ENCODE measurements at regions not wholly inside any gene's neighbourhood (a gene's known extent, or its start where the extent isn't known, plus 50 kb on each side); places are given as distances from the start of the nearest gene placed in this dataset.
A peak's percentile ranks its signal among the peaks of the same experiment; 100 is the strongest.

DNA sequence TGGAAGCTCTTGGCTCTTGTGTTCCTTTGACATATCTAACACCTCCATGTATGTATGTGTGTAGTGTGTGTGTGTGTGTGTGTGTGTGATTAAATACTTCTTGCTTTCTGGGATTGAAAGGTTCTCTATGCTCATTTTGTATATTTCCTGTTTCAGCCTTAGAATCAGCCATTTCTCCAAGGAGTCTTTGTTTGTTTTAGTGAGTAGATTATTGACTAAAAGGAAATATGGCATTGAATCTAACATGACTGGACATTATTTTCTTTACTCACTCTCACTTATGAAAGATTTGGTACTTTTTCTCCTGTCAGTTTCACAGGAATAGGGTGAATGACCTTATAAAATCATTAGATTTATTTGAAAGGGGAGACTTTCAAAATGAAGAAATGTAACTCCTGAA is 413.8 kb upstream of the SLC14A2 start:
- Mint-ChIP-seq H3K4me3 (ENCODE audit: unreplicated experiment) (no peak overlapping the region), H3K27ac (ENCODE audit: unreplicated experiment) (peak overlapping the region; percentile 42), H3K4me1 (ENCODE audit: unreplicated experiment) (peaks cover 19% of the 10 kb centered on the region), H3K9me3 (ENCODE audit: unreplicated experiment) (peaks cover 6% of the 10 kb centered on the region), H3K36me3 (ENCODE audit: unreplicated experiment) (no peaks in the 10 kb centered on the region), H3K27me3 (ENCODE audit: unreplicated experiment) (no peaks in the 10 kb centered on the region)
- TF ChIP-seq, protein P1, sequence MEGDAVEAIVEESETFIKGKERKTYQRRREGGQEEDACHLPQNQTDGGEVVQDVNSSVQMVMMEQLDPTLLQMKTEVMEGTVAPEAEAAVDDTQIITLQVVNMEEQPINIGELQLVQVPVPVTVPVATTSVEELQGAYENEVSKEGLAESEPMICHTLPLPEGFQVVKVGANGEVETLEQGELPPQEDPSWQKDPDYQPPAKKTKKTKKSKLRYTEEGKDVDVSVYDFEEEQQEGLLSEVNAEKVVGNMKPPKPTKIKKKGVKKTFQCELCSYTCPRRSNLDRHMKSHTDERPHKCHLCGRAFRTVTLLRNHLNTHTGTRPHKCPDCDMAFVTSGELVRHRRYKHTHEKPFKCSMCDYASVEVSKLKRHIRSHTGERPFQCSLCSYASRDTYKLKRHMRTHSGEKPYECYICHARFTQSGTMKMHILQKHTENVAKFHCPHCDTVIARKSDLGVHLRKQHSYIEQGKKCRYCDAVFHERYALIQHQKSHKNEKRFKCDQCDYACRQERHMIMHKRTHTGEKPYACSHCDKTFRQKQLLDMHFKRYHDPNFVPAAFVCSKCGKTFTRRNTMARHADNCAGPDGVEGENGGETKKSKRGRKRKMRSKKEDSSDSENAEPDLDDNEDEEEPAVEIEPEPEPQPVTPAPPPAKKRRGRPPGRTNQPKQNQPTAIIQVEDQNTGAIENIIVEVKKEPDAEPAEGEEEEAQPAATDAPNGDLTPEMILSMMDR (IDR thresholded peaks at IDR 0.05) = no peak
- no peak for DNase-seq (ENCODE audit: extremely low spot score, unreplicated experiment)

DNA sequence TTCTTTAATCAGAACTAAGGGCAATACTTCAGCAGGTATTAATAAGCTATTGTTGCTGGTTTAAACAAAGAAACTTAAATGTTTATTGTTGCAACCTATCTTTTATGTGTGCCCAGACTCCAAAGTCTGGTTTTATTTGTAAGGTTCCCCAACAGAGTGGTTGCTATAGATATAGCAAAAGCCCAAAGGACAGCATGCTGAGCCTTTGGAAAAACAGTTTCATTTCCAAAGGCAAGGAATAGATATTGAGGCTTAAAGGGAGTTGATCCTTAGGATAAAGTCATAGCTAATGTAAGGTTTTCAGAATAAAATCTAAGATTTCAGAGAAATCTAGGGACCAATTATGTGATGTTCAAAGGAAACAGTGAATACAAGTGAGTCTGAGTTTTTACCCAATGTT is 413.2 kb upstream of the SLC14A2 start:
- Mint-ChIP-seq H3K4me1 (ENCODE audit: unreplicated experiment) (peaks cover 19% of the 10 kb centered on the region), H3K9me3 (ENCODE audit: unreplicated experiment) (peaks cover 6% of the 10 kb centered on the region), H3K27me3 (ENCODE audit: unreplicated experiment) (no peaks in the 10 kb centered on the region), H3K36me3 (ENCODE audit: unreplicated experiment) (no peaks in the 10 kb centered on the region), H3K27ac (ENCODE audit: unreplicated experiment) (peak overlapping the region; percentile 16), H3K4me3 (ENCODE audit: unreplicated experiment) (no peak overlapping the region)
- TF ChIP-seq, protein P1 (IDR thresholded peaks at IDR 0.05) = no peak
- DNase-seq (ENCODE audit: extremely low spot score, unreplicated experiment) = no peak

DNA sequence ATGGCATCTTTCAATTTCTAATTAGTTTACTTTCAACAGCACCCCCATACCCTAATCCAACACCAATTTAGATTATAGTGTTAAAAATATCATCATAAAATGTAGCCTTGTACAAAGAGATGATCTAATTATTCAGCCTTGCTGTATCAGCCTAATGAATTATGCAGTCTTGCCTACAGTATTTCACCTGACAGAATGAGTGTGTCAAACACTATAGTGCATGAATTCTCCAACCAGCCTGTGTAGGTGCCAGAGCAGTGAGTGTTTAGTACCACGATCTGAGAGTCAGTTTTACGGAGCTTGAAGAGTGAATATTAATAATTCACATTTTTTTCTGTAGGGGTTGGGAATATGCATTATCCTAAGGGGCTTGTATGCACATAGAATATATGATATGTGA is 411.6 kb upstream of the SLC14A2 start:
- H3K27ac Mint-ChIP-seq (ENCODE audit: unreplicated experiment) = no peak overlapping the region
- H3K9me3 Mint-ChIP-seq (ENCODE audit: unreplicated experiment) = peaks cover 6% of the 10 kb centered on the region
- no peaks in the 10 kb centered on the region for H3K36me3 Mint-ChIP-seq (ENCODE audit: unreplicated experiment)
- DNase-seq (ENCODE audit: extremely low spot score, unreplicated experiment) = no peak
- peaks cover 15% of the 10 kb centered on the region for H3K4me1 Mint-ChIP-seq (ENCODE audit: unreplicated experiment)
- H3K4me3 Mint-ChIP-seq (ENCODE audit: unreplicated experiment) = no peak overlapping the region
- H3K27me3 Mint-ChIP-seq (ENCODE audit: unreplicated experiment) = no peaks in the 10 kb centered on the region
- TF ChIP-seq, protein P1 (IDR thresholded peaks at IDR 0.05) = no peak

DNA sequence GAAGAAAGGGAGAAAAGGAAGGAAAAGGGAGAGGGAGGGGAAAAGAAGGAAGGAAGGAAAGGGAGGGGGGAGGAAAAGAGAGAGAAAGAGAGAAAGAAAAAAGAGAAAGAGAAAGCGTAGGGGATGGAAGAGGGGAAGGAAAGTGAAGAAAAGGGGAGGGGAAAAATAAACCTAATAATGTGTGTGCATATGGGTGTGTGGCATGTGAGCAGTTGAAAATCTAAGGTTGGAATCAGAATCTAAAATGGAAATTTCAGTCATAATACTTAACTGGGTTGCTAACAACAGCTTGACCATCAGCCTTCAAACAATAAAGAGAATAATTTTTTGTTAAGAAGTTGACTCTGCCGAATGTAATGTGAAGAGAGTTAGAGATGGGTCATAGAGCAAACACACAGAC is 407.9 kb upstream of the SLC14A2 start:
- Mint-ChIP-seq H3K4me3 (ENCODE audit: unreplicated experiment) (no peak overlapping the region), H3K27ac (ENCODE audit: unreplicated experiment) (no peak overlapping the region), H3K4me1 (ENCODE audit: unreplicated experiment) (peaks cover 18% of the 10 kb centered on the region), H3K36me3 (ENCODE audit: unreplicated experiment) (no peaks in the 10 kb centered on the region), H3K27me3 (ENCODE audit: unreplicated experiment) (no peaks in the 10 kb centered on the region), H3K9me3 (ENCODE audit: unreplicated experiment) (no peaks in the 10 kb centered on the region)
- DNase-seq (ENCODE audit: extremely low spot score, unreplicated experiment) = no peak
- TF ChIP-seq, protein P1 (IDR thresholded peaks at IDR 0.05) = no peak

DNA sequence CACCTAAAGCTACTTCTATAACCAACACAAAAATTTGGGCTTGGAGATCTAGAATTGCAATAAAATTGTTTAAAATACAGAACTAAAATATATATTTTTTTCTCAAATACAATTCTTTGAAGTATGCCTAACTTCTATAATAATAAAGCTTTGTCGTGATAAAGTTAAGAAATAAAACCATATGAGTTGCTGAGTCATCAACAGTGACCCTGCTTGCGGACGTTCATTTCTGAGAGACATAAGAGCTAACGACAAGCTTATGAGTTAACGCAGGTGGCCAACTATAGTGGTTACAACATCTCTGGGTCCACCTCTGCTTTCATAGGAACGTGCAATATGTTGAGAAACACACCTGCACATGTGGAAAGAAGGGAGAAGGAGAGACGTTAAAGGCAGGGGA is 407.1 kb upstream of the SLC14A2 start:
- Mint-ChIP-seq H3K36me3 (ENCODE audit: unreplicated experiment) (no peaks in the 10 kb centered on the region), H3K4me1 (ENCODE audit: unreplicated experiment) (peaks cover 18% of the 10 kb centered on the region), H3K4me3 (ENCODE audit: unreplicated experiment) (no peak overlapping the region), H3K9me3 (ENCODE audit: unreplicated experiment) (no peaks in the 10 kb centered on the region), H3K27ac (ENCODE audit: unreplicated experiment) (no peak overlapping the region), H3K27me3 (ENCODE audit: unreplicated experiment) (no peaks in the 10 kb centered on the region)
- no peak for DNase-seq (ENCODE audit: extremely low spot score, unreplicated experiment)
- TF ChIP-seq, protein P1 (IDR thresholded peaks at IDR 0.05) = no peak

All from osteocyte (in vitro differentiated cells).